ENCODE measurements at regions not wholly inside any gene's neighbourhood (a gene's known extent, or its start where the extent isn't known, plus 50 kb on each side); places are given as distances from the start of the nearest gene placed in this dataset.

DNA sequence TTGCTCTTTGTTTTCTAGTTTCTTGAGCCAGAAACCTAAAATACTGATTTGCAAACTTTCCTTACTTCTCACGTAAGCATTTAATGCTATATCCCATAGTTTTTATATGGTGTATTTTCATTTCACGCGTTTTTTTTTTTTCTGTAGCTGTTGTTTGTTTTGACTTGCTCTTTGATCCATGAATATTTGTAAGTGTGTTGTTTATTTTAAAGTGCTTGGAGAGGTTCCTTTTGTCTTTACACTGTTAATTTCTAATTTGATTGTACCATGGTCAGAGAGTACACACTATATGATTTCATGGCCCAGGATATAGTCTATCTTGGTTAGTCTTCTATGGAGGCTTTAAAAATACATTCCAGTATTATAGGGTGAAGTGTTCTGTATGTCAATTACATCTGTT lies 84.8 kb upstream of the RNF217 start:
- H3K9me3 ChIP-seq (ENCODE audit: control insufficient read depth, low read length), result no peaks in the 10 kb centered on the region
- no peak for DNase-seq (ENCODE audit: low read depth)
- H3K9ac ChIP-seq (ENCODE audit: low read length), result no peak overlapping the region
- H3K36me3 ChIP-seq (ENCODE audit: control insufficient read depth, insufficient read depth, low read length, severe bottlenecking), result no peaks in the 10 kb centered on the region
- no peak overlapping the region for H3K4me3 ChIP-seq (ENCODE audit: low read length)
- no peaks in the 10 kb centered on the region for H3K27me3 ChIP-seq (replicated peaks; ENCODE audit: control insufficient read depth, insufficient read depth, low read length)
- H3K4me1 ChIP-seq (ENCODE audit: control insufficient read depth, insufficient read depth, low read length), result peaks cover 23% of the 10 kb centered on the region

DNA sequence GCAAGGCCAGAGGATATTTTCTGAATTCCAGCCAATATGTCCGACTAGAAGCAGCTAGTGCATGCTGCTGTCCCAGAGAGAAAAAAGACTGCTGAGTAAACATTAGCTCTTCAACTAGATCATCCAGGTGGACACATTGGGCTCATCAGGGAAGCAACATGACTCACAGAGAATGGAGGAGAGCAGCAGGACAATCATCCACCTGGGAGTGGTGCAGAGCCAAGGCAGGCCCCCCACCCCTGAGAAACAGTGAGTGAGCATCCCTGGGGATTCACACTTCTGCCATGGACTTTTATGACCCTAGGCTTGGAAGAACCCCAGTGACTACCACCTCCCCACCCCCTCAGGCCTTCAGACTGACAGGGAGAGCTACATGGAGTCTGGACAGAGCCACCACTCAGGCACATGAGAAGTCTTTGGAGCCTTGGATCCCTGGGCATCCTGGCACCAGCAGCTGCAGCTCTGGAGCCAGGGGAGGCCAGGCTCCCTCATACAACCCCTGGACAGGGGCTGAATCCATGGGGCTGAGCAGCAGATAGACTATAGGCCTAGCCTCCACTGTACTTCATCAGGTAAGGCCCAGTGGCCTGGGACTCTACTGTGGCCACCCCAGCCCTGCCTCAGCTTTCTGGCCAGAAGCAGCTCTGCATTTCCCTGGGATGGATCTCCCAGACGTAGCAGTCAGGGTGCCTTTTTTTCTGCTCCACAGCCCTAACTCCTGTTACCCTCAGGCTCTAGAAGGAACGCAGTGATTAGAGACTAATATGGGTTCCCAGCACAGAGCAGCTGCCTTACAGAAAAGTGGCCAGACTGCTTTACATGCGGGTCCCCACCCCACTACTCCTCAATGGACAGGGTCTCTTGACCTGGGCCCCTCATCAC lies 82.9 kb upstream of the RNF217 start:
- no peaks in the 10 kb centered on the region for H3K9me3 ChIP-seq (ENCODE audit: control insufficient read depth, low read length)
- no peak overlapping the region for H3K9ac ChIP-seq (ENCODE audit: low read length)
- DNase-seq (ENCODE audit: low read depth), result no peak
- H3K27me3 ChIP-seq (replicated peaks; ENCODE audit: control insufficient read depth, insufficient read depth, low read length), result no peaks in the 10 kb centered on the region
- H3K4me1 ChIP-seq (ENCODE audit: control insufficient read depth, insufficient read depth, low read length), result peaks cover 30% of the 10 kb centered on the region
- no peak overlapping the region for H3K4me3 ChIP-seq (ENCODE audit: low read length)
- no peaks in the 10 kb centered on the region for H3K36me3 ChIP-seq (ENCODE audit: control insufficient read depth, insufficient read depth, low read length, severe bottlenecking)

DNA sequence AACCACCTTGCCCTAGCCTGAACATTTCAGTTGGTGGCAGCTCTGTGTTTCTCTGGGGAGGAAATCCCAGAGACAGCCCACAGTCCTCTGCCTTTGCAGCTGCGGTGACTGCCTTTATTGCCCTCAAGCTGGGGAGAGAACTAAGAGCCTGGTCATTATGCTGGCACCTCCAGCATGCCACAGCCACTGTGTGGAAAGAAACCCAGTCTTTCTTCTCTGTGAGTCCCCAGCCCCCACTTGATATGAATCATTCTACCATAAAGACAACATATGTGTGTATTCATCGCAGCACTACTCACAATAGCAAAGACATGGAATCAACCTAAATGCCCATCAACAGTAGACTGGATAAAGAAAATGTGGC lies 82.3 kb upstream of the RNF217 start:
- Histone ChIP-seq H3K36me3 (ENCODE audit: control insufficient read depth, insufficient read depth, low read length, severe bottlenecking) (no peaks in the 10 kb centered on the region), H3K9ac (ENCODE audit: low read length) (no peak overlapping the region), H3K9me3 (ENCODE audit: control insufficient read depth, low read length) (no peaks in the 10 kb centered on the region), H3K4me1 (ENCODE audit: control insufficient read depth, insufficient read depth, low read length) (peaks cover 27% of the 10 kb centered on the region), H3K27me3 (replicated peaks; ENCODE audit: control insufficient read depth, insufficient read depth, low read length) (no peaks in the 10 kb centered on the region), H3K4me3 (ENCODE audit: low read length) (no peak overlapping the region)
- no peak for DNase-seq (ENCODE audit: low read depth)

DNA sequence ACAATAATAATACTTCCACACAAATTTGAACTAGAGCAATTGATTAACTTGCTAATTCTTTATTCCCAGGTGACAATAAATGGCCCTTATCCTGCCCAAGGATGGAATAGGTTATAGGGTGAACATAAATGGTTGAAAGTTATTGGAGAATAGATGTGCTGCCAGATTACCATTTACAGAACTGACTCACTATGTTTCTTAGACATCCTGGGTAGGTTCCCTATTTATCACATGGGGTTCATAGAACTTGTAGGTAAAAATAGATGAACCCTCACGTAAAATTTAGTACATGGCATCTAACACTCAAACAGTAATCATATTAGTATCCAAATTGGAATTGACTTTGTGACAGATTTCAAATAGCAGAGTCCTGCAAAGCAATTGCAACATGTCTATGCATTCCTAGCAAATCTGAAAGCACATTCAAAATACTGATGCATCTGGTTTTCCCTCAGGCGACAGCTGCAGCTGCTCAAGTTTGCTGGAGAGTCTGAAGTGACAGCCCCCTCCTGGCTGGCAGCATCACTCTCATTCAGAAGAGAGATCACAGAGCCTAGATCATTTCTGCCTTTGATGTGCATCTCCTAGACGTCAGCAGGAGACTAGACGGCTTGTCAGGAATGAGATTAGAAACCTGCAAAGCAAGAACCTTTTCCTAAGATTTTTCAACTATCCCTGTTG lies 80.2 kb upstream of the RNF217 start:
- DNase-seq (ENCODE audit: low read depth), result peak; percentile 94
- no peaks in the 10 kb centered on the region for H3K27me3 ChIP-seq (replicated peaks; ENCODE audit: control insufficient read depth, insufficient read depth, low read length)
- H3K36me3 ChIP-seq (ENCODE audit: control insufficient read depth, insufficient read depth, low read length, severe bottlenecking), result no peaks in the 10 kb centered on the region
- no peaks in the 10 kb centered on the region for H3K9me3 ChIP-seq (ENCODE audit: control insufficient read depth, low read length)
- peak overlapping the region; percentile 75 for H3K9ac ChIP-seq (ENCODE audit: low read length)
- H3K4me3 ChIP-seq (ENCODE audit: low read length), result peak overlapping the region; percentile 64
- peaks cover 27% of the 10 kb centered on the region for H3K4me1 ChIP-seq (ENCODE audit: control insufficient read depth, insufficient read depth, low read length)

DNA sequence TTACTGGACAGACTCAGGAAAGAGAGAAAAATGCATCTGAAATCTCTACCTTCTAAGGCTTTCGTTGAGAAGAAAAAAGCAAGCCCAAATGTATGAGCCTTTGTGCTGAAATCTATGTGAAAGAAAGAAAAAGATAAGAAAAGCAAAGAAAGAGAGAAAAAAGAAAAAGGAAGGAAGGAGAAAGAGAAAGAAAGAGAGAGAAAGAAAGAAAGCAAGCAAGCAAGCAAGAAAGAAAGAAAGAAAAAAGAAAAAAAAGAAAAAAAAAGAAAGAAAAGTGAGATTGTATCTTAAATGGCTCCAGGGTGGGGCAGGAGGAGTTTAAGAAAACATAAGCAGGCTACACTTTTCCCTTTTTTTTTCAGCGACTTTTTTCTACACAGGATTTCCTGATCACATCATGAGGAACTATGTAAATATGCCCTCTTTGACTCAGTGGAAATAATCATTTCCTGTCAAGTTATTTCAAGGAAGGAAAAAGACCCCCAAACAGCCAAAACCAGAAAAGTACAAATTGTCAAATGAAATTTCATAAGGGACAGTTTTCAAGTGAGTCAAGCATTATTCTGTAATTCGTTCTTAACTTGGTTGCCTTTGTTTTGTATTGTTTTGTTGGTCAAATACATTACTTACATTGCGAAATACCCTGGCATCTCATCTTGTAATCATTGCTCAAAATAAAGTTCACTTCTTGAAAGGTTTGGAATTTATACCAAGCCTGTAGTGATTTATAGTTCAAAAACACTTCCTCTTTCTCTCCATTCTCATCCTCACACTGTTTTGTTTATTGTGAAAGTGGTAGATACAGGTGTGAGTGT lies 79.5 kb upstream of the RNF217 start:
- DNase-seq (ENCODE audit: low read depth), result peak; percentile 93
- Histone ChIP-seq H3K4me3 (ENCODE audit: low read length) (peak overlapping the region; percentile 64), H3K4me1 (ENCODE audit: control insufficient read depth, insufficient read depth, low read length) (peaks cover 27% of the 10 kb centered on the region), H3K27me3 (replicated peaks; ENCODE audit: control insufficient read depth, insufficient read depth, low read length) (no peaks in the 10 kb centered on the region), H3K9ac (ENCODE audit: low read length) (peak overlapping the region; percentile 75), H3K9me3 (ENCODE audit: control insufficient read depth, low read length) (no peaks in the 10 kb centered on the region), H3K36me3 (ENCODE audit: control insufficient read depth, insufficient read depth, low read length, severe bottlenecking) (no peaks in the 10 kb centered on the region)

DNA sequence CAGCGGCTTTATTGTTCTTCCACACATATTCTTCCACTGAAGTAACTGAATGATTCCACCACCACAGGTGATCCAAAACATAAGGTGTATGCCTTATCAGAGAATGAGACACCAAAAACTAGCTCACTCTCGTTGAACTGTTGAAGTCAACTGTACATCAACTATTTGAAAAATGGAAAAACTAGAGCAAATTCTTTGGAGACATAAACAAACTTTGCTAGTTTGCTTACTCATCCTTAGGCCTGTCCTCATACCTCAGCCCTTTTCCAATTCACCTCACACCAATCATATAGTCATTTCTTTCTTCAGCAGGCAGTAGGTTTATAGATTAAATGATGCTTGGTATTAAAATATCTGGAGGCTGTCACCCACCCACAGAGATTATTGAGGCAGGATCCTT lies 77.1 kb upstream of the RNF217 start:
- H3K4me3 ChIP-seq (ENCODE audit: low read length), result no peak overlapping the region
- no peaks in the 10 kb centered on the region for H3K27me3 ChIP-seq (replicated peaks; ENCODE audit: control insufficient read depth, insufficient read depth, low read length)
- DNase-seq (ENCODE audit: low read depth), result peak; percentile 23
- no peak overlapping the region for H3K9ac ChIP-seq (ENCODE audit: low read length)
- no peaks in the 10 kb centered on the region for H3K9me3 ChIP-seq (ENCODE audit: control insufficient read depth, low read length)
- peaks cover 33% of the 10 kb centered on the region for H3K4me1 ChIP-seq (ENCODE audit: control insufficient read depth, insufficient read depth, low read length)
- H3K36me3 ChIP-seq (ENCODE audit: control insufficient read depth, insufficient read depth, low read length, severe bottlenecking), result no peaks in the 10 kb centered on the region

DNA sequence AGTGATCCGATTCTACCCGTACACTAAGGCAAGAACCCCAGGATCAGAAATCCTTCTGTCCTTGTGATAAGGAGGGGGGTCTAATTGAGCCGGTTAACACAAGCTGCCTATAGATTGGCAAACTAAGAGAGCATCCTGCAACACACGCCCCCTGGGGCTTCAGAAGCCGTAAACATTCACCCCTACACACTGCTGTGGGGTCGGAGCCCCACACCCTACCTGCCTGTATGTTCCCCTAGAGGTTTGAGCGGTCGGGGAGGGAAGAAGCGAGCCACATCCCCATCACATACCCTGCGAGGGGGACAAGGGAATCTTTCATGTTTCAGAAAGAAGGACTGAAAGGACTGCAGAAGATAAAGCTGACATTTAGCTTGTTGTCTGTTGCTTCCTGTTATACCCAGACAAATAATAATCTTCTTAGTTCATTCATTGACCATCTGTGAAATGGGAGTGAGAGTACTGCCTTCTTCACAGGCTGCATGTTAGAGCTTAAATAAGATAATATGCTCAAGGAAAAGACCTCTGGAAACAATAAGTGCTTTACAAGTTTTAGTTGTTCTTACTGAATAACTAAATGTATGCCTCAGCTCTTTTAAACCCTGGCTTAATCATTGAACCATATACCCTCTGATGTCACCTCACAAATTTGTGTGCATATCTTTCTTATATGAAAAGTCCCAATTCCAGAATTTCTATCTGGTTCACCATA lies 74.2 kb upstream of the RNF217 start:
- Histone ChIP-seq H3K4me1 (ENCODE audit: control insufficient read depth, insufficient read depth, low read length) (peaks cover 12% of the 10 kb centered on the region), H3K9ac (ENCODE audit: low read length) (no peak overlapping the region), H3K36me3 (ENCODE audit: control insufficient read depth, insufficient read depth, low read length, severe bottlenecking) (no peaks in the 10 kb centered on the region), H3K4me3 (ENCODE audit: low read length) (no peak overlapping the region), H3K9me3 (ENCODE audit: control insufficient read depth, low read length) (no peaks in the 10 kb centered on the region), H3K27me3 (replicated peaks; ENCODE audit: control insufficient read depth, insufficient read depth, low read length) (no peaks in the 10 kb centered on the region)
- DNase-seq (ENCODE audit: low read depth), result no peak

DNA sequence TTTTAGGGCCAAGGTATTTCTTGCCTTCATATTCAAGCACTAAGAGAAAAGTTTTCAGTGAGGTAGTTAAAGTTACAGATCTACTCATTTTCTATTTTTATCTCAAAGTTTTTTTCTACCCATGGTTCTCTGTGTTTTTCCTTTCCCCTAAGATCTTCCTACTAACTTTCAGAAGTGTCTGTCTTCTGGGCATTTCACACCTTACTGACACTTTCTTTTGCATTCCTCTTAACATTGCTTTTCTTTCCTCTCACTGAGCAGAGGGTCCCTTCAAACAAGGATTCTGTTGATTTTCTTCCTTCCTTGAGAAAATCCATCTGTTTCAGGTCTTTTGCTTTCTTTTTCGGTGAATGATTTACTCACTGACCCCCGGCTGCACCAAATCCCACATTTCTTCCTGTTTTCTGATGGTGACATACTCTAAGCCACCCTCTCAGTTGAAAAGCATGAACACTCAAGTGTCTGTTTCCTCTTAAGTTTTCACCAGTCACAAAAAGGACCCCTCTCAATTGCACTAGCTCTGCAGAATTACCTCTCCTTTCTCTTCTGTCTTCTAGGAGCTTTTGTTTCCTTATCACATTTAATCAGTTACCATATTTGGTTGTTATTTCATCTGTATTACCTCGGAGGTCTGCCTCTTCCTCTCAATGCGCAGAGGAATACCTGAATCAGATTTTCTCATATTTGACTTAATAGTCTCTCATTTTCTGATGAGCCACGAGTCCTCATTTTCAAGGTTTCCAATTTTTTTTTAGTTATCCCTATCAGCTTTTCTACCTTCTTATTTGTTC lies 73.5 kb upstream of the RNF217 start:
- peak; percentile 14 for DNase-seq (ENCODE audit: low read depth)
- H3K4me3 ChIP-seq (ENCODE audit: low read length), result peak overlapping the region; percentile 34

DNA sequence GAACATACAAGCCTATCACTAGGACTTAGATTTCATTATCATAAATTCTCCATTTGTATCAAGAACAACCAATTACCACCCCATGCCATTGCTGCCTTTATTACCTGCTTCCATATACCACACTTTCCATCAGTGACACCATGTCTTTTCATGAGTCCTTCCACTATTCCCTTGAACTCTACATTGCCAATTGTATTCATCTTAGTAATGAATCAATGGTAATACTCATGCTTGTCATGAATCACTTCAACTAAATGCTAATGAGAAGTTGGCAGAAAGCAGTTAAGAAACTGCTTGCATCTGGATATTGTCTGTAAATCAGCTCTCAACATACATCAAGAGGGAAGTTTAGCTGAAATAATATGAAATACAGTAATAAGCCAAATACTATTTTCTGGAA lies 61.2 kb upstream of the RNF217 start:
- H3K9me3 ChIP-seq (ENCODE audit: control insufficient read depth, low read length), result no peaks in the 10 kb centered on the region
- no peak for DNase-seq (ENCODE audit: low read depth)
- H3K36me3 ChIP-seq (ENCODE audit: control insufficient read depth, insufficient read depth, low read length, severe bottlenecking), result no peaks in the 10 kb centered on the region
- no peaks in the 10 kb centered on the region for H3K4me1 ChIP-seq (ENCODE audit: control insufficient read depth, insufficient read depth, low read length)
- H3K9ac ChIP-seq (ENCODE audit: low read length), result no peak overlapping the region
- H3K4me3 ChIP-seq (ENCODE audit: low read length), result no peak overlapping the region
- H3K27me3 ChIP-seq (replicated peaks; ENCODE audit: control insufficient read depth, insufficient read depth, low read length), result no peaks in the 10 kb centered on the region

More for the DNA sequence above, 73.5 kb upstream of the RNF217 start:
- Histone ChIP-seq H3K4me1 (ENCODE audit: control insufficient read depth, insufficient read depth, low read length) (peaks cover 6% of the 10 kb centered on the region), H3K9ac (ENCODE audit: low read length) (peak overlapping the region; percentile 11), H3K36me3 (ENCODE audit: control insufficient read depth, insufficient read depth, low read length, severe bottlenecking) (no peaks in the 10 kb centered on the region), H3K27me3 (replicated peaks; ENCODE audit: control insufficient read depth, insufficient read depth, low read length) (no peaks in the 10 kb centered on the region), H3K9me3 (ENCODE audit: control insufficient read depth, low read length) (no peaks in the 10 kb centered on the region)

DNA sequence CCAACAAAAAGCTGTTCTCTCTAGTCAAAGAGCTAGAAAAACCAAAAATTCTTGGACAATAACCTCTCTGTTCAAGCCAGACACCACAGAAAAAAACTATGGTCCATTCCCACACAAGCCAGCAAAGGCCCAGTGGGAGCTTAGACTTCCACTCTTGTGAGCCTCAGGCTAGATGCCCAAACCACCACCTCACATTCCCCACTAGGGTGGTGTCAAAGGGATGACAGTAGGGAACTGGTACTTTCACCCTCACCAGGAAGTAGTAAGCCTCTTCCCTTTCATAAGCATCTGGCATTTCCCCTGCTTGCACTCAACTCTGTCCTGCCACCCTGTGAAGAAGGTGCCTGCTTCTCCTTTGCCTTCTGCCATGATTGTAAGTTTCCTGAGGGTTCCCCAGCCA lies 58.4 kb upstream of the RNF217 start:
- Histone ChIP-seq H3K9me3 (ENCODE audit: control insufficient read depth, low read length) (no peaks in the 10 kb centered on the region), H3K36me3 (ENCODE audit: control insufficient read depth, insufficient read depth, low read length, severe bottlenecking) (no peaks in the 10 kb centered on the region), H3K9ac (ENCODE audit: low read length) (no peak overlapping the region), H3K4me3 (ENCODE audit: low read length) (no peak overlapping the region), H3K4me1 (ENCODE audit: control insufficient read depth, insufficient read depth, low read length) (no peaks in the 10 kb centered on the region), H3K27me3 (replicated peaks; ENCODE audit: control insufficient read depth, insufficient read depth, low read length) (no peaks in the 10 kb centered on the region)
- no peak for DNase-seq (ENCODE audit: low read depth)
